ENCODE measurements at regions not wholly inside any gene's neighbourhood (a gene's known extent, or its start where the extent isn't known, plus 50 kb on each side); places are given as distances from the start of the nearest gene placed in this dataset.
"Not testable (repeated sequence)": the region's sequence is repeated elsewhere in the genome, so short reads cannot be mapped to it uniquely, and the experiment has no call there.

- intact Hi-C loops (cut with micrococcal nuclease) = loop anchor here (10.0 kb wide), 1 partner anchor 190 kb away; the partner anchor contains the start of gene COL3A1
- DNase-seq (no peak), ATAC-seq (no peak)
These were observed 189.9 kb upstream of the COL3A1 start for GRCh38 chr2:188784269-188784762.

GRCh38 chr2:188785061-188785460 lies 189.1 kb upstream of the COL3A1 start:
- ATAC-seq = no peak
- intact Hi-C loops (cut with micrococcal nuclease) = loop anchor here (10.0 kb wide), 1 partner anchor 190 kb away; the partner anchor contains the start of gene COL3A1
- DNase-seq = no peak

- no peak for DNase-seq
- peak; percentile 57 for ATAC-seq
These were observed 188.7 kb upstream of the COL3A1 start for GRCh38 chr2:188785490-188785889.

GRCh38 chr2:188786368-188786841 lies 187.8 kb upstream of the COL3A1 start:
- DNase-seq = no peak
- ATAC-seq = peak; percentile 77
- intact Hi-C loops (cut with micrococcal nuclease) = loop anchor here (10.0 kb wide), 1 partner anchor 188 kb away; the partner anchor contains the start of gene COL3A1

More at GRCh38 chr2:188785490-188785889, 188.7 kb upstream of the COL3A1 start:
- intact Hi-C loops (cut with micrococcal nuclease) = loop anchor here (10.0 kb wide), 1 partner anchor 189 kb away; the partner anchor contains the start of gene COL3A1

GRCh38 chr2:188787021-188787657 lies 187.0 kb upstream of the COL3A1 start:
- intact Hi-C loops (cut with micrococcal nuclease) = loop anchor here (10.0 kb wide), 1 partner anchor 188 kb away; the partner anchor contains the start of gene COL3A1
- peak; percentile 72 for ATAC-seq
- DNase-seq = no peak

- DNase-seq (no peak), ATAC-seq (peak; percentile 71)
- intact Hi-C loops (cut with micrococcal nuclease) = loop anchor here (10.0 kb wide), 1 partner anchor 187 kb away; the partner anchor contains the start of gene COL3A1
These were observed 186.4 kb upstream of the COL3A1 start for GRCh38 chr2:188787658-188788240.

- intact Hi-C loops (cut with micrococcal nuclease) = loop anchor here (10.0 kb wide), 1 partner anchor 186 kb away; the partner anchor contains the start of gene COL3A1
- ATAC-seq = peak; percentile 75
- DNase-seq = peak; percentile 46
These were observed 185.6 kb upstream of the COL3A1 start for GRCh38 chr2:188788621-188789020.

- DNase-seq (no peak), ATAC-seq (no peak)
- intact Hi-C loops (cut with micrococcal nuclease) = loop anchor here (10.0 kb wide), 1 partner anchor 185 kb away; the partner anchor contains the start of gene COL3A1
These were observed 184.2 kb upstream of the COL3A1 start for GRCh38 chr2:188789951-188790350.

- DNase-seq; intact Hi-C loops (cut with micrococcal nuclease); ATAC-seq: not testable (repeated sequence)
These were observed 179.7 kb upstream of the COL3A1 start for GRCh38 chr2:188794453-188794852.

- ATAC-seq = no peak
- DNase-seq = no peak
- intact Hi-C loops (cut with micrococcal nuclease) = no loop called here
These were observed 178.4 kb upstream of the COL3A1 start for GRCh38 chr2:188795762-188796161.

GRCh38 chr2:188797371-188797770 lies 176.8 kb upstream of the COL3A1 start:
- DNase-seq = no peak
- ATAC-seq = no peak
- intact Hi-C loops (cut with micrococcal nuclease) = no loop called here

- ATAC-seq (no peak), DNase-seq (no peak)
- intact Hi-C loops (cut with micrococcal nuclease) = no loop called here
These were observed 176.0 kb upstream of the COL3A1 start for GRCh38 chr2:188798159-188798558.

GRCh38 chr2:188805219-188805618 lies 169.0 kb upstream of the COL3A1 start:
- DNase-seq = no peak
- no peak for ATAC-seq
- intact Hi-C loops (cut with micrococcal nuclease) = no loop called here

GRCh38 chr2:188808947-188809355 lies 165.2 kb upstream of the COL3A1 start:
- intact Hi-C loops (cut with micrococcal nuclease) = no loop called here
- ATAC-seq = no peak
- no peak for DNase-seq

- intact Hi-C loops (cut with micrococcal nuclease) = no loop called here
- no peak for ATAC-seq
- no peak for DNase-seq
These were observed 163.6 kb upstream of the COL3A1 start for GRCh38 chr2:188810586-188810985.

- no peak for DNase-seq
- peak; percentile 77 for ATAC-seq
- intact Hi-C loops (cut with micrococcal nuclease) = no loop called here
These were observed 162.7 kb upstream of the COL3A1 start for GRCh38 chr2:188811522-188811921.

- no peak for ATAC-seq
- DNase-seq = no peak
- intact Hi-C loops (cut with micrococcal nuclease) = no loop called here
These were observed 160.9 kb upstream of the COL3A1 start for GRCh38 chr2:188813315-188813714.

- DNase-seq (no peak), ATAC-seq (peak; percentile 47)
- intact Hi-C loops (cut with micrococcal nuclease) = no loop called here
These were observed 160.3 kb upstream of the COL3A1 start for GRCh38 chr2:188813857-188814256.

GRCh38 chr2:188819011-188819410 lies 155.2 kb upstream of the COL3A1 start:
- DNase-seq (no peak), ATAC-seq (no peak)
- intact Hi-C loops (cut with micrococcal nuclease) = no loop called here

- DNase-seq (no peak), ATAC-seq (no peak)
- intact Hi-C loops (cut with micrococcal nuclease) = no loop called here
These were observed 154.4 kb upstream of the COL3A1 start for GRCh38 chr2:188819792-188820191.

All from left ventricle myocardium superior (tissue), 1 donor.